ENCODE measurements at regions not wholly inside any gene's neighbourhood (a gene's known extent, or its start where the extent isn't known, plus 50 kb on each side); places are given as distances from the start of the nearest gene placed in this dataset.
"Not testable (repeated sequence)": the region's sequence is repeated elsewhere in the genome, so short reads cannot be mapped to it uniquely, and the experiment has no call there.

GRCh38 chr2:215260097-215260677, 51.7 kb upstream of the ATIC start:
- no peak overlapping the region for H3K27ac Mint-ChIP-seq
- no peaks in the 10 kb centered on the region for H3K9me3 Mint-ChIP-seq
- H3K27me3 Mint-ChIP-seq: peaks cover 0 to 10% (median 0%) of the 10 kb centered on the region in 3 donors
- no peaks in the 10 kb centered on the region for H3K4me1 Mint-ChIP-seq
- DNase-seq: no peak
- H3K4me3 Mint-ChIP-seq: no peak overlapping the region
- H3K36me3 Mint-ChIP-seq: no peaks in the 10 kb centered on the region
- ATAC-seq (ENCODE audit: low read depth in 2 of 2): no peak

- H3K27ac Mint-ChIP-seq: no peak overlapping the region
- H3K27me3 Mint-ChIP-seq: peaks cover 0 to 7% (median 4%) of the 10 kb centered on the region in 3 donors
- no peak overlapping the region for H3K4me3 Mint-ChIP-seq
- ATAC-seq (ENCODE audit: low read depth in 2 of 2) (no peak), DNase-seq (no peak)
- no peaks in the 10 kb centered on the region for H3K36me3 Mint-ChIP-seq
- H3K9me3 Mint-ChIP-seq: peaks cover 0 to 4% (median 0%) of the 10 kb centered on the region in 7 donors
- no peaks in the 10 kb centered on the region for H3K4me1 Mint-ChIP-seq
Measured at GRCh38 chr2:215249501-215249900, 62.4 kb upstream of the ATIC start.

- ATAC-seq (ENCODE audit: low read depth in 2 of 2); DNase-seq; H3K36me3 Mint-ChIP-seq; H3K27ac Mint-ChIP-seq; H3K9me3 Mint-ChIP-seq; H3K4me3 Mint-ChIP-seq; H3K4me1 Mint-ChIP-seq: not testable (repeated sequence)
- peaks cover 0 to 16% (median 0%) of the 10 kb centered on the region in 3 donors for H3K27me3 Mint-ChIP-seq
Measured at GRCh38 chr2:215245919-215246318, 65.9 kb upstream of the ATIC start.

- H3K9me3 Mint-ChIP-seq: peaks cover 0 to 4% (median 0%) of the 10 kb centered on the region in 7 donors
- H3K27ac Mint-ChIP-seq: no peak overlapping the region
- H3K4me3 Mint-ChIP-seq: no peak overlapping the region
- ATAC-seq (ENCODE audit: low read depth in 2 of 2) (no peak), DNase-seq (no peak)
- peaks cover 0 to 16% (median 6%) of the 10 kb centered on the region in 3 donors for H3K27me3 Mint-ChIP-seq
- H3K36me3 Mint-ChIP-seq: no peaks in the 10 kb centered on the region
- no peaks in the 10 kb centered on the region for H3K4me1 Mint-ChIP-seq
Measured at GRCh38 chr2:215241791-215242305, 70.0 kb upstream of the ATIC start.

DNA sequence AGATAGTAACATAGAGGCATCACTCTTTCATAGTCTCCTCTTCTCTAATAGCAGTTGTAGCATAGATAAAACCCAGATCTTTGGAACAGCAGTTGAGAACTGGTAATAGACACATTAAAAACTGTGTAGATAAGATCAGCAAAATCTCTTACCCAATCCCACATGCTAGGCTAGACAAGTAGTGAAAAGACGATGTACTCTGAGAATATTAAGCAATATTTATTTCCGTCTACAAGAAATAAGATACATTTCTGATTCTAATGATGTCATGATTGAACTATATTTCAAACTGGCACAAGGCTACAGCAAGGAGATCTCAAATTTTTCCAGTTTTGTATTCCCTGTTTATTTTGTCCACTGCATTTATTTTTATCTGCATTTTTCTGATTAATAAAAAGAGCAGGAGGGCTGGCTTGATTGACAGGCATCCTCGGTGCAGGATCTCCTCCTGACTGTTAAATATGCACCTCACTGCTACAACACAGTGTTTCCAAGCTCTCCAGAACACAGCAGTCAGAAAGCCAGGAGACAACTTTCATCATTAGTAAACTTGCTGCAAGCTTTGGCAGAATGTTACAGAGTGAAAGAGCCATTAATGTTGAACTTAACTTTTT, 73.3 kb upstream of the ATIC start:
- peaks cover 0 to 16% (median 6%) of the 10 kb centered on the region in 3 donors for H3K27me3 Mint-ChIP-seq
- DNase-seq (no peak), ATAC-seq (ENCODE audit: low read depth in 2 of 2) (no peak)
- H3K9me3 Mint-ChIP-seq: no peaks in the 10 kb centered on the region
- H3K27ac Mint-ChIP-seq: no peak overlapping the region
- H3K36me3 Mint-ChIP-seq: no peaks in the 10 kb centered on the region
- H3K4me1 Mint-ChIP-seq: no peaks in the 10 kb centered on the region
- no peak overlapping the region for H3K4me3 Mint-ChIP-seq

DNA sequence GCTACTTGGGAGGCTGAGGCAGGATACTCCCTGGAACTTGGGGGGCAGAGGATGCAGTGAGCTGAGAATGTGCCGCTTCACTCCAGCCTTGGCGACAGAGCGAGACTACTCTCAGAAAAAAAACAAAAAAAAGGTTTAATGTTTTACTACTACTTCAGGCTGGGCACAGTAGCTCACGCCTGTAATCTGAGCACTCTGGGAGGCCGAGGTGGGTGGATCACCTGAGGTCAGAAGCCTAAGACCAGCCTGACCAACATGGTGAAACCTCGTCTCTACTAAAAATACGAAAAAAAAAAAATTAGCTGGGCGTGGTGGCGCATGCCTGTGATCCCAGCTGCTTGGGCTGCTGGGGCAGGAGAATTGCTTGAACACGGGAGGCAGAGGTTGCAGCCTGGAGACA, 75.7 kb upstream of the ATIC start:
- ATAC-seq (ENCODE audit: low read depth in 2 of 2) (no peak), DNase-seq (no peak)
- Mint-ChIP-seq H3K4me1 (no peaks in the 10 kb centered on the region), H3K4me3 (no peak overlapping the region), H3K27me3 (peaks cover 0 to 6% (median 0%) of the 10 kb centered on the region in 3 donors), H3K36me3 (no peaks in the 10 kb centered on the region), H3K27ac (no peak overlapping the region), H3K9me3 (no peaks in the 10 kb centered on the region)

GRCh38 chr2:215220221-215220620, 81.8 kb upstream of the ABCA12 start:
- not testable (repeated sequence) for ATAC-seq (ENCODE audit: low read depth in 2 of 2); H3K4me1 Mint-ChIP-seq; H3K27ac Mint-ChIP-seq; H3K36me3 Mint-ChIP-seq; DNase-seq; H3K4me3 Mint-ChIP-seq; H3K27me3 Mint-ChIP-seq; H3K9me3 Mint-ChIP-seq

- DNase-seq: no peak
- H3K4me3 Mint-ChIP-seq: no peak overlapping the region
- H3K27me3 Mint-ChIP-seq: no peaks in the 10 kb centered on the region
- H3K36me3 Mint-ChIP-seq: no peaks in the 10 kb centered on the region
- peaks cover 0 to 17% (median 4%) of the 10 kb centered on the region in 7 donors for H3K9me3 Mint-ChIP-seq
- ATAC-seq (ENCODE audit: low read depth in 2 of 2): no peak
- no peaks in the 10 kb centered on the region for H3K4me1 Mint-ChIP-seq
- H3K27ac Mint-ChIP-seq: no peak overlapping the region
Measured at GRCh38 chr2:215218587-215219577, 80.5 kb upstream of the ABCA12 start.

DNA sequence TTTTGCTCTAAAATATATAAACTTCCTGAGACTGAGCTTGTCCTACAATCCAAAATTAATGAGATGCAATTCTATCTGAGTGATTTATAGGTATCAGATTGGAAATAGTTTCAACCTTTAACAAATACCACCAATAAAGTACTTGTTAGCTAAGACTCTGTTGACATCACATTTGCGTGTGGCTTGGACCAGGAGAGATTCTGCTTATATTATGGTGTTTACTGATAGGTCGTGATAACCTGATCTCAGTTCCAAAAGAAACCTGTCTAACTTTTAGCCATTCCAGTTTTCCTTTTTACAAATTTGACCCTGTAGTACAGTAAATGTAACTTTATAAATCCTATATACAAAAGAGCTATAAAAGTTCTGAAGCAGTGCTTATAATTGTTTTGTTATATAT, 78.4 kb upstream of the ABCA12 start:
- no peaks in the 10 kb centered on the region for H3K4me1 Mint-ChIP-seq
- H3K9me3 Mint-ChIP-seq: peaks cover 3 to 27% (median 4%) of the 10 kb centered on the region in 7 donors
- DNase-seq (no peak), ATAC-seq (ENCODE audit: low read depth in 2 of 2) (no peak)
- peaks cover 0 to under 1% of the 10 kb centered on the region in 2 donors for H3K36me3 Mint-ChIP-seq
- H3K27me3 Mint-ChIP-seq: no peaks in the 10 kb centered on the region
- H3K4me3 Mint-ChIP-seq: no peak overlapping the region
- no peak overlapping the region for H3K27ac Mint-ChIP-seq

DNA sequence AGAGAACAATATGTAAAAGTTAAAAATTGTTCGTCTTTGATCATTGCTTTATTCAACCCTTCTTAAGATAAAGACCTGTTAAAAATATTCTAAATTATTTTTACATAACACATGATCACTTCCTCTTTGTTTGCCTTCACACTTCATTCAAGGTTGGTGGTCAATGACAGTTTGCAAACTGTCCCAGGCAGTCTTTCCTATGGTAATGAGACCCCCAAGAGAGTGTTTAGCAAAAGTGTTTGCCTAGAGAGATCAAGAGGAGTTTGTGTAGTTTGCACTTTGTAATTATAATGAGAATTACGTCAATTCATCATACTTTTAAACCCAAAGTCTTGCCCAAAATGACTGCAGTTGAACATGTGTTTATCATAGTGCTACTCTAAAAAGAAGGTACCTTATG, 77.2 kb upstream of the ABCA12 start:
- no peak for ATAC-seq (ENCODE audit: low read depth in 2 of 2)
- H3K9me3 Mint-ChIP-seq: peaks cover 0 to 29% (median 4%) of the 10 kb centered on the region in 7 donors
- H3K27me3 Mint-ChIP-seq: no peaks in the 10 kb centered on the region
- H3K36me3 Mint-ChIP-seq: peaks cover 0 to 4% of the 10 kb centered on the region in 2 donors
- H3K27ac Mint-ChIP-seq: no peak overlapping the region
- no peak for DNase-seq
- no peak overlapping the region for H3K4me3 Mint-ChIP-seq
- no peaks in the 10 kb centered on the region for H3K4me1 Mint-ChIP-seq

GRCh38 chr2:215210082-215210481, 71.7 kb upstream of the ABCA12 start:
- no peak for ATAC-seq (ENCODE audit: low read depth in 2 of 2)
- H3K4me1 Mint-ChIP-seq: no peaks in the 10 kb centered on the region
- no peak overlapping the region for H3K4me3 Mint-ChIP-seq
- no peak overlapping the region for H3K27ac Mint-ChIP-seq
- no peak for DNase-seq
- no peaks in the 10 kb centered on the region for H3K27me3 Mint-ChIP-seq
- peaks cover 4 to 52% (median 12%) of the 10 kb centered on the region in 7 donors for H3K9me3 Mint-ChIP-seq
- H3K36me3 Mint-ChIP-seq: peaks cover 0 to 4% of the 10 kb centered on the region in 2 donors

DNA sequence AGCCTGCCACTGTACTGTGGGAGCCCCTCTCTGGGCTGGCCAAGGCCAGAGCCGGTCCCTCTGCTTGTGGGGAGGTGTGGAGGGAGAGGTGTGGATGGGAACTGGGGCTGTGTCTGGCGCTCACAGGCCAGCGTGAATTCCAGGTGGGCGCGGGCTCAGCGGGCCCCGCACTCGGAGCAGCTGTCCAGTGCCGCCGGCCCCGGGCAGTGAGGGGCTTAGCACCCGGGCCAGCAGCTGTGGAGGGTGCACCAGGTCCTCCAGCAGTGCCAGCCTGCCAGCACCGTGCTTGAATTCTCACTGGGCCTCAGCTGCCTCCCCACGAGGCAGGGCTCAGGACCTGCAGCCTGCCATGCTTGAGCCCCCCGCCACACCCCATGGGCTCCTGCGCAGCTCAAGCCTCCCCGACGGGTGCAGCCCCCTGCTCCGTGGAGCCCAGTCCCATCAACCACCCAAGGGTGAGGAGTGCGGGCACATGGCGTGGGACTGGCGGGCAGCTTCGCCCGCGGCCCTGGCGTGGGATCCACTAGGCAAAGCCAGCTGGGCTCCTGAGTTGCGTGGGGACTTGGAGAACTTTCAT, 69.5 kb upstream of the ABCA12 start:
- Mint-ChIP-seq H3K4me3 (no peak overlapping the region), H3K27ac (no peak overlapping the region), H3K27me3 (no peaks in the 10 kb centered on the region), H3K9me3 (peaks cover 4 to 42% (median 12%) of the 10 kb centered on the region in 7 donors), H3K36me3 (peaks cover 0 to 4% of the 10 kb centered on the region in 2 donors), H3K4me1 (no peaks in the 10 kb centered on the region)
- ATAC-seq (ENCODE audit: low read depth in 2 of 2): no peak
- no peak for DNase-seq

GRCh38 chr2:215207041-215207440, 68.6 kb upstream of the ABCA12 start:
- no peak for ATAC-seq (ENCODE audit: low read depth in 2 of 2)
- Mint-ChIP-seq H3K4me1 (no peaks in the 10 kb centered on the region), H3K27me3 (no peaks in the 10 kb centered on the region), H3K27ac (no peak overlapping the region), H3K4me3 (no peak overlapping the region), H3K36me3 (peaks cover 0 to 4% of the 10 kb centered on the region in 2 donors), H3K9me3 (peaks cover 4 to 34% (median 12%) of the 10 kb centered on the region in 7 donors)
- DNase-seq: no peak

Data from naive B cell (primary cell).